HG02623 (cell line): ENCODE measurements at regions not wholly inside any gene's neighbourhood (a gene's known extent, or its start where the extent isn't known, plus 50 kb on each side); places are given as distances from the start of the nearest gene placed in this dataset.
A peak's percentile ranks its signal among the peaks of the same experiment; 100 is the strongest.

Experiments used
- ATAC-seq: cut with Tn5 transposase; IDR thresholded peaks from one replicate; pipeline ENCODE4 v1.9.1; 2021; ENCODE audit warnings: moderate library complexity; ENCODE audit not compliant: unreplicated experiment

DNA sequence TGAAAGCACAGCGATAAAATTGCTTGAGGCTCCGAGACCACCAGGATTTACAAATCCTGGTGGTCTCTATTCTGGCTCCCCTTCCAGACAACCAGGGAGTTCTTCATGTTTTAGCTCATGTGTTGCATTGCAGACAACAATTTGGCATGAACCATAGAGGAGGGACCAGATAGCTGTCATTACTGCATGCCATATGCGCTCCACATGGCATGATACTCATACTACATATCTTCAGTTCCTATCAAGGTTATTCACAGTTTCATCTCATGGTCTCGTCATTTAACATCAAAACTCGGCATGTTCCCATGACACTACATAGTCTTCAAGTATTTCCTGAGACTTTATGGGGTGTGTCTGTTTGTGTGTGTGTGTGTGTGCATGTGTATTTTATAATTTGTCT lies 220.3 kb downstream of the OR13H1 start:
- no peak for ATAC-seq

DNA sequence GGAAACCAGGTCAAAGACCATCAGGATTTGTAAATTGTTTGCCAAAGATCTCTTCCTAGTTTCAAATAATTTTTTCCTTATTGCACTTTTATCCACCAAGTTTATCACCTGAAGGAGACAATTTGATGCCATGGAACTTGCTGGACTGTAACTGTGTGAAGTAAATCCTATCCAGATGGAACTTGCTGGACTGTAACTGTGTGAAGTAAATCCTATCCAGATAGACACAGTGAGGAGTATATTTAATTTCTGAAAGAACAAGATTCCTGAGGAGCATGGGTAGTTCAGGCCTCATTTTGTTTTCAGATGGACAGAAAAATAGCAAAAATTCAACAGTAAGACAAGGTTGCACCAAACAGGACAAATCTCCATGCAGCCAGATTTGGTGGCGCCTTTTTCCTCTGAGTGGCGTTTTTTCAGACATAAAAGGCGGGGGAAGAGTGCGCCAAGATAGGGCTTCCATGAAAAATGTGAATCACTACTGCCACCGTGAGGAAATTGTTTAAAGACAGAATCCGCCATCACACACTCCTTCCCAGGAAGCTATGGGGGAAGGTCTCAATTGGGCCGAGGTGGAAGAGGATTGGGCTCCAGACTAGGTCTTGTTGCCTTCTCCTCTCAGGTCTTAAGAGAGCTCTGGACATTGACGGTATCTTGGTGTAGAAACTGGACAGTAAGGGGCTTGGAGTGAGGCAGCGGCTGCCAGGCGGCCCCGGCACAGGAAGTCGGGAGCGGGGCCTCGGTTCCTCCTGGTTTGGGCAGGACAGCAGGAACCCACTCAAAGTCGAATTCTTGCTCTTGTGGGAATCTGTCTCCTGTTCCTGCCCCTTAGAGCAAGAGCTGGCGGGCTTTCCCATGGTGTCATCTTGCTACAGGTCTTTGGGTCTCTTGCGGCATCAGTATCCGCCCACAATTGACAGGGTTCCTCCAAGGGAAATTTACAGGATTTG lies 234.7 kb downstream of the OR13H1 start:
- no peak for ATAC-seq

DNA sequence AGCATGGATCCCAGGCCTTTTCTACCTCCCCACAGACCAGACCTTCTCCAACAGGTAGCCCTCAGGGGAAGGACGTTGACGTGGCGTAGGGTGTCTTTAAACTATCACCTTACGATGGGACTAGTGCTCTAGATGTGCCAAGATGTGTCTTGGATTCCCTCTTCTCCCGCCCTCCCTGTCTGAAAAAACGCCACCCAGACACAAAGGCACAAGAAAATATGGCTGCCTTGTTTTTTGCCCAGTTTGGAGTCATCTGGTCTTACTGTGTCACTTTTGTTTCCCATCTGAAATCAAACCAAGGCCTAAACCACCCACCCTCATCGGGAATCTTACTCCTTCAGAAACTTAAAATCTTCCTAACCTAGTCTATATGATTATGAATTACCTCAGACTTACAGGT lies 235.4 kb downstream of the OR13H1 start:
- no peak for ATAC-seq

DNA sequence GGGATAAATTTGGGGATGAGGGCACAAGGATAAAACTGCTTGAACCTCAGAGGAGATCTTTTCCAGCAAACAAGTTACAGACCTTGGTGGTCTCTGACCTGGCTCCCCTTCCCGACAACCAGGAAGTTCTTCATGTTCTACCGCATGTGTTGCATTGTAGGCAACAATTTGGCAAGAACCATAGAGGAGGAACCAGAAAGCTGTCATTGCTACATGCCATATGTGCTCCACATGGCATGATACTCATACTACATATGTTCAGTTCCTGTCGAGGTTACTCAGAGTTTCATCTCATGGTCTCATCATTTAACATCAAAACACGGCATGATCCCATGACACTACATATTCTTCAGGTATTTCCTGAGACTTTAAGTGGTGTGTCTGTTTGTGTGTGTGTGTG lies 235.9 kb downstream of the OR13H1 start:
- ATAC-seq: no peak

DNA sequence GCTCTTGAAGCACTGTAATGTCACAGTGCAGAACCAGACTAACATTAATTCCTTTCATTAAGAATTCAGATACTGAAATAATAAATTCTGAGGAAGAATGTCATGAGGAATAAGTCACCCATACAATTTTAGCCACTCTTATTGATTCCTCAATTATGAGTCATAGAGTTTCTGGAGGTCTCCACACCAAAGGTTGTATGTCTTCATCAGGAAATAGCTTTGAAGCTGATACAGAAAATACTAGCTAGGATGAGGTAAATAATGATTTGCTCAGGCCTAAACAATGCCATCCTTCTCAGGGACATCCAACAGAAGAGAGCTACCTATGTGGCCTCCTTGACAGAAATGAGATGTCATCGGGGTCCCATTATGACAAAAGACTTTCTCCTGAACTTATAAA lies 238.8 kb downstream of the OR13H1 start:
- ATAC-seq: no peak

DNA sequence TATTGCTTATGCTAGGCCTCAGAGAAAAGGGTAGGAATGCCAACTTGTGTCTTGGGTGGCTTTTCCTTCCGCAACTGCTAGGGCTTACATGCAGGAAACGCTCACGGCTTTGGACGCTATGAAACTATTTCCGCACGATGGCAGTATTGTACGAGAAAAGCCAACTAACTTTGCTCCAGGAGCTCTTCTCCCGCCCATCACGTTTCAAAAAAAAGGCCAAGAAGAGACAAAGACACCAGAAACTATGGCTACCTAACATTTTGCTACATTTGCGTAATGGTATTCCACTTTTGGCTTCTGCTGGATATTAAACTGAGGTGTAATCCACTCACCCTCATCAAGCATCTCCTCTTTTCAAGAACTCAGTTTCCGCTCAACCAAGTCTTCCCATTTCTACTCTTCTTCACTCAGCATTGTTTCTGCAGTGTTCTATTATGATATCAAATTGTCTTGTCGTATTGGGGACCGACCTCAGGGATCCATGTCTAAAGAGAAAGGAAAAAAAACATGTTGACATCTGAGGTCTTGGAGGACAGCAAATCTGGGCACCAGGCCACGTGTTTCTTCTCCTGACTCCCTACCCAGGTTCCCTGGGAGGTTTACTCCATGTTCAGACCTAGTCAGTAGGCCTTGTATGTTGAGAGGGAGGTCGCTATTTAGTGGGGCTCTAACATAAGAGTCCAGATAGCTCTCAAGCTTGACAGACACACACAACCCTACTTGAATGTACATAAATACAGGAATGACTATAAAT lies 239.4 kb upstream of the STK26 start:
- no peak for ATAC-seq

DNA sequence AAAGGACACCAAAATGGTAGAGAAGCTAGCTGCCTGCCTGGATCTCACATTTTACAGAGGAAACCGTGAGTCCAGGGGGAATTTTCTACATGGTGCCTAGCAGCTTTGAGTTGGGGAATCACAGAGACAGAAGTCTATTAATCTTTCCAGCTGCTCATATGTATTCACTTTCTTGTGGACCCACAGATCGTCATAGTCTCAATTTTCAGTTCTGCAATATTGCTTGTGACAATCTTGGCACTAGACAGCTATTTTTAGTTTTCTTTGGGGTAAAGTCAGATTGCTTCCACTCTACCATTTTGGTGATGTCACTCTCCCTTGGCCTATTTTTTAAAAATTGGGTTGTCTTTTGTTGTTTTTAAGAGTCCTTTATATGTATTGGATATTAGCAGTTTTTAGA lies 233.4 kb upstream of the STK26 start:
- peak; percentile 55 for ATAC-seq

DNA sequence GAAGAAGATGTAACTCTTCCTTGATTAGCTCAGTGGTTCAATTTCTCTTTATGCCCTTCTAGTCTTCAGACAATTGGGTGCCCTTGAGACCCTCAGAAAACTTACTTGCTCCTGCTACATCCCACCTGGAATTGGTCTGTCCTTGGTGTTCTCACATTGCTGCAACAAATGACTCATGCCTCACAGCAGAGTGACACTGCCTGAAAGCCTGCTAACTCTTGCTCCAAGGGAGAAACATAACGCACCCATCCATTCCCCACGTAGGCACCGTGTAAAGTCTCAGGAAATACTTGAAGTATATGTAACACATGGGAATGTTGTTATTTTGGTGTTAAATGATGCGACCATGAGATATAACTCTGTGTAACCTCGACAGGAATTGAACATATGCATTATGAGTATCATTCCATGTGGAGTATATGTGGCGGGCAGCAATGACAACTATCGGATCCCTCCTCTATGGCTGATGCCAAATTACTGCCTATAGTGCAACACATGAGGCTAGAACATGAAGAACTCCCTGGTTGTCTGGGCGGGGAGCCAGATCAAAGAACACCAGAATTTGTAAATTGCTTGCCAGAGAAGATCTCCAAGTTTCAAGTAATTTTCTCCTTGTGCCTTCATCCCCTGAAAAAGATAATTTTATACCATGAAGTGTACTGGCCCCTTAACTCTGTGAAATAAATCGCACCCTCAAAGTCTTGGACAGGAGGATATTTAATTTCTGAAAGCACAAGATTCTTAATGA lies 231.3 kb upstream of the STK26 start:
- no peak for ATAC-seq

DNA sequence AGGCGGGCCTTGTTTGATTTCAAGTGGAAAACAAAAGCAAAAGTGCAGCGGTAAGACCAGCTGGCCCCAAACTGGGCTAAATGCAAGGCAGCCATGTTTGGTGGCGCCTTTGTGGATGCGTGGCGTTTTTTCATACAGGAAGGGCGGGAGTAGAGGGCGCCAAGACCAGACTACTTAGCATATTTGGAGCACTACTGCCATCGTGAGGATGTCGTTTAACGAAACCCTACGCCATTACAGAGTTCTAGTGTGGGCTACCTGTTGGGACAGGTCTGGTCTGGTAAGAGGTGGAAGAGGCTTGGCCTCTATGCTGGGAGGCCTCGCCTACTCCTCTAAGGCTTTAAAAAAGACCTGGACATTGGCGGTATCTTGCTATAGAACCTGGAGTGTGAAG lies 230.7 kb upstream of the STK26 start:
- ATAC-seq: no peak

DNA sequence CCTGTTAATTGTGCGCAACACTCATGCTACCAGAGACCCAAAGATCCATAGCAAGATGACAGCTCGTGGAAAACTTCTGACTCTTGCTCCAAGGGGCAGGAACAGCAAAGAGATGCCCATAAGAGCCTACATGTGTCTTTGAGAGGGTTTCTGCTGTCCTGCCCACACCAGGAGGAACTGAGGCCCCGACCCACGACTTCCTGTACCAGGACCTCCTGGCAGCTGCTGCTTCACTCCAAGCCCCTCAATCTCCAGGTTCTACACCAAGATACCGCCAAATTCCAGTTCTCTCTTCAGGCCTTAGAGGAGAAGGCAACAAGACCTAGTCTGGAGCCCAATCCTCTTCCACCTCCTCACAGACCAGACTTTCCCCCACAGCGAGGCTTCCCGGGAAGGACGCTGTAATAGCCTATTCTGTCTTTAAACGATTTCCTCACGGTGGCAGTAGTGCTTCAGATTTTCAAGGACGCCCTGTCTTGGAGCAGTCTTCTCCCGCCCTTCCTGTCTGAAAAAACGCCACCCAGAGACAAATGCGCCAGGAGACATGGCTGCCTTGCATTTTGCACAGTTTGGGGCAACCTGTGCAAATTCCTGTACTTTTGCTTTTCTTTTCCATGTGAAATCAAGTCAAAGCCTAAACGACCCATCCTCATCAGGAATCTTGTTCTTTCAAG lies 230.2 kb upstream of the STK26 start:
- no peak for ATAC-seq

DNA sequence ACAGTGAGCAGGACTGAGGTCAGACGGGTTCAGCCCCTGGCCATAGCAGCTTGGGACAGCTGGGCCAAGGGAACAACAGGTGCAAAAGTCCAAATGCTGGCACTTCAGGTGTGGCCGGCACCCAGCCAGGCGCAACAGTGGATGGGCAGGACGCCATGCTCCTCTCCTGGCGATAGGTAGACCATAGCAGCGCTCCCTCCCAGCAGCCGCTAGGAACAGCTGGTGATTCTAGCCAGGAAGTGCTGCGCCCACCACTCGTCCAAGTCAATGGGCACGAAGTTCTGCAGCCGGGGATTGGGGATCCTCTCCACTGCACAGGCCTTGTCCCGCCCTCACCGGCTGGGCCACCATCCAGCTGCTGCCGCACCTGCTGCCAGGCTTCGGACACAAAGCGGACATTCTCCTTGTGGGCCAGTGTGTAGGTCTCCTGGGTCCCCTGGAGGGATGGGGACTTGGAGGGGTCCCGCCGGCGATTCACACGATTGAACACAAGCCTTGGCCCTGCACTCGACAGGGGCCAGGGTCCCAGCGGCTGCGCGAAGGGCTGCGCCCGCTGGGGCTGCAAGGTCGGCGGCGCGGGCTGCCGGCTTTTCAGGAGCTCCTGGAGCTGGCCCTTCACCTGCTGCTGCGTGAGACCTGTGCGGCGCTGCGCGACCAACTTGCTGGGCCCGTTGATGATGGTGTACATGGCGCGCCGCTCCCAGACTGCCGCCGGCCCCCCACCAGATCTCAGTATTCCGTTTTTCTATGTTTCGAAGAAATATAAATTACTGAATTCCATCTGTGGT lies 227.5 kb upstream of the STK26 start:
- ATAC-seq: no peak

DNA sequence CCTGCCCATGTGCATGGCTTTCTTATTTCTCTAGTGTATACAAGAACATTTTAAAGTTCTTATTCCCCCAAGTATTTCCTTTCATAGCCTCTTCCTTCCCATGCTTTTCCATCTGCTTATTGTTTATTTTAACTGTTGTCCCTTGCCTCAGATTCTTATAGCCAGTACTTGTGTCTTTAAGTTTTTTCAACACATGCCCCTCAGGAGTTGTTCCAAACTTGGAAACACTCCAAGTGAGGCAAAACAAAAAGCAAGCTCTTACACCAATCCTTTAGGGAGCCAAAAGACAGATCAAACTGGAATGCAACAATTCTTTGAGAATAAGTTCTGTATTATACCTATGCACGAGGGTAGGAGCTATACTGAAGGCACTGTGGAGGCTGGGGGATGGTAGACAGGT lies 222.0 kb upstream of the STK26 start:
- no peak for ATAC-seq

DNA sequence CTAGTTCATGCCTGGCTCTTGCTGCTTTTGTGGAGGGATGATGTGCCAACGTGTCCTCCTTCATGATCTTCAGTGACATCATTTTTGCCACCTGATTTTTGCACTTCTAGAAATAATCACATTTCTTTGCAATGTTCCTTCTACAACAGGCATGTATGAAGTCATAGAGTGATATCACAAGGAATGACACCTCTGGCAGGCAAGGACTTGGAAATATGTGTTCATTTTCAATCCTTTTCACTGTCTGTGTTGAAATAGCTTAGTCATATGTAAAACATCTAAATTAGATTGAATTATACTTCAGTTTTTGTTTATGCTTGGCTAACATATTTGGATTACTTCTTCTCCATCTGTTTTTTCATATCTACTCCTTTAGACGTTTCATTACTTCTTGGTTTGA lies 221.2 kb upstream of the STK26 start:
- ATAC-seq: no peak

DNA sequence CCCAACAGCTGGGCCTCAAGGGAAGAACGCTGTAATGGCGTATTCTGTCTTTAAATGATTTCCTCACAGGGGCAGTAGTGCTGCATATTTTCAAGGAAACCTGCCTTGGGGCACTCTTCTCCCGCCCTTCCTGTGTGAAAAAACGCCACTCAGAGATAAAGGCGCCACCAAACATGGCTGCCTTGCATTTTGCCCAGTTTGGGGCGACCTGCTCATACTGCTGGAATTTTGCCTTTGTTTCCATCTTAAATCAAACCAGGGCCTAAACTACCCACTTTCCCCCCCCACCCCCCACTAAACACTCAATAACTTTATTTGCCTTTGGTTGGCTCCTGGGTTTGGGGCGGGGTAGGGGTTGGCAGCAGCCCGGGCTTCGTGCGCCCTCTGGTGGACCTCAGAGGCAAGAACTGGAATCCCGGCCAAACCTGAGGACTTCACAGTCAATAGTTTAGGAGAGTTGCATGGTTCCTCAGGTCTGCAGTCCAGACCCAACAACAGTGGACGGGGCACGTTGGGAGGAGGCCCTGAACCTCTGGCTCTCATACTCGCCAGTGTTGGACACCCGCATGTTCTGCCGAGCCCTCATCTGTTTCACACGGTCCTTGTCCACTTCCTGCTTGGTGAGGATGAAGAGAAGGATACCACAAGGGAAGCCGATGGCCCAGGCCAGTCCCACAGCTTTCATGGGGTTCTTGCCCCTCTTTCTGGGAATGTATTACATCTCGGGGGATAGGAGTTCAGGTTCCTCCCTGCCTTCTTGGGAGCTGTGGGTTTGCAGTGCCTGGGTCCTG lies 220.1 kb upstream of the STK26 start:
- no peak for ATAC-seq

DNA sequence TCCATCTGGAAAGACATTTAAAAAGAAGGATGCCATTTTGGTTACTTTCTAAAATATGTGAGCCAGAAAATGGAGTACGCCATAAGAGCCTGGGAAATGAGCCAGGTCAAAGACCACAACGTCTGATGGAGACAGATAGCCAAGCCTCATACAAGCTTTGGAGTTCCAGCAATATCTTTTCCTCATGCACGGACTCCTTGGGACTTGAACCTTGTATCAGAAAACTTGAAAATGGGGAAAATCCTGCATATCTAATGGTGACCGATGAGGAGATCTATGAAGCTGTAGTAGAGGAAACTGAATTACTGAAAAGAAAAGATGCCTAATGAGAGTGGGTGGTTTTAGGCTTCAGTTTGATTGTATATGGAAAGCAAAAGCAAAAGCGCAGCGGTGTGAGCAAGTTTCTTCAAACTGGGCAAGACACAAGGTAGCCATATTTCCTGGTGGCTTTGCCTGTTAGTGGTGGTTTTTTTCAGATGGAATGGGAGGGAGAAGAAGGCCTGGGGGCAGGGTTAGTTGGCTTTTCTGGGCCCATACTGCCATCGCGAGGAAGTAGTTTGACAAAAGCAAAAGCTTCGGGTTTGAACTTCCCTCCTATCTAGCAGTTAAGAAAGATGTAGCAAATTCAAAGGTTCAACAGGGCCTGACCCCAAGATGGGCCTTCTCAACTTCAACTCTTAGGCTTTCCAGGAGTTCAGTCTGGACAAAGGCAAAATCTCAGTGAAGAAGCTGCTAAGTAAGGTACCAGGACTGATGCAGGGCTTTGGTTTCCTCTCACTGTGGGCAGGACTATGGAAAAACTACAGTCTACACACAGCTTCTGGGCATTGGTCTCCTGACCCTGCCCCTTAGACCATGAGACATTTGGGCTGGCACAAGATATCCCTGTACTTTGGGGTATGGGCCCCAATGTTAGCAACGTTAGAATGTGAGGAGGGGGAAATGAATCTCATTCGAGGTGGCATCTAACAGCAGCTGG lies 210.0 kb upstream of the STK26 start:
- peak; percentile 87 for ATAC-seq

DNA sequence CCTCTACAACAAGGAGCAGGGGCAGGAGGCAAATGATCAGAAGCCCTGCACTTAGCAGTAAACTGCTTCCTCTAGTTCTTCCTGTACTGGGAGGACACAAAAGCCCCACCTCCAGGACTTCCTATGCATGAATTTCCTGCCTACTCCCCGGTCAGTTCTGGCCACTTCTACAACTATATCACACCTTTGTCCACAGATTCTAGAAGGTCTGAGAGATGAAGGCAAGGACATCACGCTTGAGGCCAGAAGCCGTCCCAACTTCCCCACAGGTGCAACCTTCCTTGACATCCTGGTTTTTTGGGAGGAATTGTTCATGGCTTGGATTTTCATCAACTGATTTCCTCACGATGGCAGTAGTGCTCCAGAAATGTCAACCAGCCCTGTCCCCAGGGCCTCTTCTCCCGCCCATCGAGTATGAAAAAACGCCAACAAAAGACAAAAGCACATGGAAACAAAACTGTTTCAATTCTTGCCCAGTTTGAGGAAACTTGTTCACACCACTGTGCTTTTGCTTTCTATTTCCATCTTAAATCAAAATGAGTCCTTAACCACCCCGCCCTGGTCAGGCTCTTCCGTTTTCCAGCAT lies 206.5 kb upstream of the STK26 start:
- ATAC-seq: no peak

DNA sequence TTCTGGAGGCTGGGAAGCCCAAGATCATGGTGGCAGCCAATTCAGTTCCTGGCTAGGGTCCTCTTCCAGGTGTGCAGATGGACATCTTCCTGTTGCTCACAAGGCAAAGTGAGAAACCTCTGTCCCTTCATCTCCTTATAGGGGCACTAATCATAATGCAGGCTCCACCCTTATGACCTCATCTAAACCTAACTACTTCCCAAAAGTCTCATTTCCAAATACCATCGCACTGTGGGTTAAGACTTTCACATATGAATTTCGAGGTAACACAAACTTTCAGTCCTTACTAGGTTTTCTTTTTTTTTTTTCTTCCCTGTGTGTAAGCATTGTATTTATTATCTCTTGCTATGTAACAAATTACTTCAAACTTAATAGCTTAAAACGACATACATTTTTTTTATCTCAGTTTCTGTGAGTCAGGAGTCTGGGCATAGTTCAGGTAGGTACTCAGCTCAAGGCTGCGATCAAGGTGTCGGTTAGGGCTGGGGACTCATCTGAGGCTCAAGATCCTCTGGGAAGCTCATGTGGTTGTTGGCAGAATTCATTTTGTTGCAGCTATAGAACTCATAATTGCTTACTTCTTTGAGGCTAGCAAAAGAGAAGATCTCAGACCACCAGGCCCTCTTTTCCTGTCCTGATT lies 204.7 kb upstream of the STK26 start:
- no peak for ATAC-seq
